H1 (cell line): ENCODE measurements at regions not wholly inside any gene's neighbourhood (a gene's known extent, or its start where the extent isn't known, plus 50 kb on each side); places are given as distances from the start of the nearest gene placed in this dataset.

ENCODE experiments used
- CTCF ChIA-PET: fragments of 300-600 bp; sonication (Branson Sonifier 250); formaldehyde crosslinking; loops from one replicate; lab custom pipeline; 2021; ENCODE audit not compliant: partially characterized antibody; lab: Charles Lee
- POLR2A ChIA-PET: fragments of 300-600 bp; sonication (Branson Sonifier 250); formaldehyde crosslinking; loops from one replicate; lab custom pipeline; 2021; ENCODE audit warnings: inconsistent platforms; ENCODE audit not compliant: partially characterized antibody; lab: Charles Lee
- DNase-seq, 2 experiments: peaks; one replicate each; pipeline versions ENCODE4 v3.0.0 to v3.0.0-alpha.2; 2010 to 2022; ENCODE audit warnings: low spot score in 2 of 2, low read depth in 1 of 2, mixed read lengths in 1 of 2
- FAIRE-seq: peaks from 2 replicates; lab custom pipeline; 2011; peaks lifted over from hg19 to GRCh38; lab: Jason Lieb, UNC
- H2AFZ ChIP-seq: 2 replicates; pipeline ENCODE4 v1.8.1; 2012; ENCODE audit warnings: low read length, inconsistent platforms
- H2AK5ac ChIP-seq: 2 replicates; pipeline ENCODE4 v1.6.1; 2013; ENCODE audit warnings: low read depth, low read length
- H2BK120ac ChIP-seq: replicated peaks from 2 replicates; pipeline ENCODE3; 2013; ENCODE audit warnings: low read depth, low read length, inconsistent platforms
- H2BK12ac ChIP-seq: 2 replicates; pipeline ENCODE4 v1.6.1; 2013; ENCODE audit warnings: low read depth, low read length
- H2BK15ac ChIP-seq: 2 replicates; pipeline ENCODE4 v1.6.1; 2013; ENCODE audit warnings: low read length
- H2BK20ac ChIP-seq: 2 replicates; pipeline ENCODE4 v1.6.1; 2013; ENCODE audit warnings: low read length
- H2BK5ac ChIP-seq: 2 replicates; pipeline ENCODE4 v1.6.1; 2013; ENCODE audit warnings: low read depth, low read length
- H3K14ac ChIP-seq: 2 replicates; pipeline ENCODE4 v1.6.1; 2013; ENCODE audit warnings: inconsistent platforms; ENCODE audit not compliant: insufficient read length
- H3K18ac ChIP-seq: 2 replicates; pipeline ENCODE4 v1.6.1; 2013; ENCODE audit warnings: low read length; ENCODE audit errors: extremely low read depth
- H3K23ac ChIP-seq: 2 replicates; pipeline ENCODE4 v1.6.1; 2013; ENCODE audit warnings: inconsistent platforms; ENCODE audit not compliant: insufficient read length
- H3K23me2 ChIP-seq: 2 replicates; pipeline ENCODE4 v1.6.1; 2013; ENCODE audit warnings: low read depth, low read length
- H3K27ac ChIP-seq: 2 replicates; pipeline ENCODE4 v1.6.1; 2011; ENCODE audit warnings: low read depth, low read length, inconsistent platforms
- H3K27me3 ChIP-seq, 4 experiments: replicated peaks in 1 of 4; 1 replicate in 1 of 4; 2 replicates in 3 of 4; pipeline versions ENCODE4 v1.6.1 to v1.8.1; 2011 to 2013; ENCODE audit warnings: low read length in 3 of 4, mild to moderate bottlenecking in 3 of 4, inconsistent platforms in 2 of 4, mixed read lengths in 2 of 4, moderate library complexity in 1 of 4; ENCODE audit not compliant: control insufficient read depth in 3 of 4, insufficient read depth in 3 of 4; ENCODE audit errors: extremely low read depth in 1 of 4
- H3K36me3 ChIP-seq, 4 experiments: 2 replicates each; pipeline versions ENCODE4 v1.6.1 to v1.8.1; 2011 to 2013; ENCODE audit warnings: mild to moderate bottlenecking in 4 of 4, low read length in 3 of 4, moderate library complexity in 2 of 4, control low read depth in 1 of 4, inconsistent platforms in 1 of 4; ENCODE audit not compliant: insufficient read depth in 4 of 4, control insufficient read depth in 2 of 4
- H3K4ac ChIP-seq: replicated peaks from 2 replicates; pipeline ENCODE3; 2013; ENCODE audit warnings: low read length, low read depth, mixed read lengths, inconsistent platforms; ENCODE audit not compliant: insufficient read length
- H3K4me1 ChIP-seq, 4 experiments: replicated peaks in 1 of 4; 1 replicate in 1 of 4; 2 replicates in 3 of 4; pipeline versions ENCODE4 v1.6.1 to v1.8.1; 2011 to 2013; ENCODE audit warnings: low read length in 3 of 4, inconsistent platforms in 2 of 4, mixed read lengths in 1 of 4; ENCODE audit not compliant: insufficient read depth in 4 of 4, control insufficient read depth in 3 of 4
- H3K4me2 ChIP-seq, 2 experiments: 2 replicates each; pipeline versions ENCODE4 v1.6.1 to v1.8.1; 2011 to 2013; ENCODE audit warnings: low read depth in 2 of 2, low read length in 2 of 2, control low read depth in 1 of 2, inconsistent platforms in 1 of 2, mild to moderate bottlenecking in 1 of 2; ENCODE audit not compliant: insufficient read depth in 1 of 2
- H3K4me3 ChIP-seq, 4 experiments: fragments of 200-600, 300-600 bp in 1 of 4; sonication (generic), shearing (Covaris generic), sonication (Bioruptor Twin) in 1 of 4; 2 replicates each; pipeline versions ENCODE4 v1.5.1 to v1.8.1; 2011 to 2016; ENCODE audit warnings: low read length in 4 of 4, low read depth in 3 of 4, control low read depth in 2 of 4, inconsistent platforms in 2 of 4, mild to moderate bottlenecking in 2 of 4, mixed read lengths in 1 of 4, moderate library complexity in 1 of 4; ENCODE audit not compliant: insufficient read depth in 2 of 4; ENCODE audit errors: extremely low read depth in 1 of 4
- H3K56ac ChIP-seq: replicated peaks from 2 replicates; pipeline ENCODE3; 2013; ENCODE audit warnings: low read depth, mild to moderate bottlenecking, mixed read lengths, low read length, inconsistent platforms; ENCODE audit not compliant: insufficient read length
- H3K79me1 ChIP-seq: 2 replicates; pipeline ENCODE4 v1.6.1; 2013; ENCODE audit warnings: low read depth, low read length, control low read depth
- H3K79me2 ChIP-seq, 2 experiments: 2 replicates each; pipeline versions ENCODE4 v1.6.1 to v1.8.1; 2012 to 2013; ENCODE audit warnings: low read length in 2 of 2, mild to moderate bottlenecking in 2 of 2, inconsistent platforms in 1 of 2; ENCODE audit not compliant: insufficient read depth in 2 of 2, control insufficient read depth in 1 of 2
- H3K9ac ChIP-seq, 4 experiments: replicated peaks in 1 of 4; 1 replicate in 1 of 4; 2 replicates in 3 of 4; pipeline versions ENCODE4 v1.6.1 to v1.8.1; 2011 to 2013; ENCODE audit warnings: low read depth in 3 of 4, low read length in 3 of 4, control low read depth in 2 of 4, mild to moderate bottlenecking in 2 of 4, moderate library complexity in 2 of 4, inconsistent platforms in 1 of 4; ENCODE audit errors: extremely low read depth in 1 of 4
- H3K9me3 ChIP-seq, 2 experiments: 2 replicates each; pipeline versions ENCODE4 v1.6.1 to v1.8.1; 2012 to 2013; ENCODE audit warnings: mild to moderate bottlenecking in 2 of 2, moderate library complexity in 2 of 2, control low read depth in 1 of 2, inconsistent platforms in 1 of 2, low read depth in 1 of 2, low read length in 1 of 2, mixed read lengths in 1 of 2; ENCODE audit not compliant: insufficient read depth in 2 of 2
- H4K20me1 ChIP-seq, 2 experiments: replicated peaks in 1 of 2; 2 replicates each; pipeline versions ENCODE3 to v1.8.1; 2011 to 2013; ENCODE audit warnings: inconsistent platforms in 2 of 2, low read length in 2 of 2, mild to moderate bottlenecking in 1 of 2; ENCODE audit not compliant: insufficient read depth in 2 of 2, control insufficient read depth in 1 of 2
- H4K5ac ChIP-seq: 2 replicates; pipeline ENCODE4 v1.6.1; 2013; ENCODE audit warnings: low read length, low read depth, mixed read lengths, inconsistent platforms; ENCODE audit not compliant: insufficient read length
- H4K8ac ChIP-seq: 2 replicates; pipeline ENCODE4 v1.8.0; 2013; ENCODE audit warnings: mild to moderate bottlenecking, moderate library complexity, low read length, inconsistent platforms; ENCODE audit not compliant: insufficient read depth; ENCODE audit errors: extremely low read depth
- H4K91ac ChIP-seq: replicated peaks from 2 replicates; pipeline ENCODE3; 2013; ENCODE audit warnings: low read length, mixed read lengths, inconsistent platforms; ENCODE audit not compliant: insufficient read length
- FOSL1 ChIP-seq: IDR thresholded peaks from 2 replicates; pipeline ENCODE4 v1.6.1; 2011; ENCODE audit warnings: mild to moderate bottlenecking, low read depth, low read length, moderate library complexity; ENCODE audit not compliant: insufficient read depth
- KDM4A ChIP-seq: IDR thresholded peaks from one replicate; pipeline ENCODE4 v1.7.1; 2012; ENCODE audit warnings: low read depth, mild to moderate bottlenecking, moderate library complexity, low read length, inconsistent platforms; ENCODE audit not compliant: severe bottlenecking
- TAF1 ChIP-seq: IDR thresholded peaks from 2 replicates; pipeline ENCODE4 v1.6.1; 2011; ENCODE audit warnings: mild to moderate bottlenecking, low read depth, low read length
- WGBS, 2 experiments: shearing (Covaris generic) in 1 of 2; methylation state at CpG; one replicate each; pipeline versions ENCODE4 v1.1.6 to v1.1.7; 2013 to 2015; ENCODE audit warnings: low lambda C conversion rate in 2 of 2, mixed read lengths in 2 of 2, inconsistent platforms in 1 of 2, low coverage in 1 of 2, missing lambda C conversion rate in 1 of 2; ENCODE audit not compliant: insufficient replicate concordance in 2 of 2, insufficient coverage in 1 of 2, insufficient read length in 1 of 2; ENCODE audit errors: extremely low coverage in 1 of 2, missing lambda C conversion rate in 1 of 2; 5-methylcytosine and 5-hydroxymethylcytosine counted together

DNA sequence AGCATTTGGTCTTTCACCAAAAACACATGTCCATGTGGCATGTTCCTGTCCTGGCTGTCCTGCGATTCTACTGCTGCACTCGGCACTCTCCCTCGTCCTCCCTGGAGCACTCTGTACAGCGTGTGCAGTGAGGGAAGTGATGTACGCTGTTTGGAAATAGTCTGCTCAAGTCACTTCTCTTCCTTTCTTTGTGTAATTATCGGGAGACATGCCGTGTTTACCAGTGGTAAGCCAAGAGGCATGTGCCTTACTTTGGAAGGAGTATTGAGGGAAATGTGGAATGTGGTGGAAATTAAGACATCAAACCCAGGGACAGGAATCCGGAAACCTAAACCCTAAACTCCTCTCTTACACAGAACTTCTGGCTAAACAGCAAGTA is 268.5 kb upstream of the FOXQ1 start:
- ChIA-PET POLR2A (no interaction called here), CTCF (no interaction called here)
- Histone ChIP-seq H3K4me3 (no peak overlapping the region), H3K4me2 (no peak overlapping the region), H2BK15ac (no peak overlapping the region), H3K14ac (no peak overlapping the region), H3K23ac (no peak overlapping the region), H2AK5ac (no peak overlapping the region), H4K5ac (no peak overlapping the region), H3K18ac (no peak overlapping the region), H3K27me3 (no peaks in the 10 kb centered on the region; a peak in 1 of 7 replicates), H2BK5ac (no peak overlapping the region), H2BK12ac (no peak overlapping the region), H3K27ac (no peak overlapping the region), H3K23me2 (no peaks in the 10 kb centered on the region), H3K9ac (no peak overlapping the region), H2BK120ac (no peak overlapping the region), H4K91ac (no peak overlapping the region), H2BK20ac (no peak overlapping the region), H3K36me3 (no peaks in the 10 kb centered on the region), H3K4me1 (no peaks in the 10 kb centered on the region), H3K79me2 (no peaks in the 10 kb centered on the region), H3K4ac (no peak overlapping the region), H3K79me1 (no peaks in the 10 kb centered on the region), H3K56ac (no peak overlapping the region), H2AFZ (no peak overlapping the region), H3K9me3 (no peaks in the 10 kb centered on the region), H4K8ac (no peak overlapping the region; the same call in 1 of the 2 replicates), H4K20me1 (no peaks in the 10 kb centered on the region)
- no peak for TF ChIP-seq TAF1
- TF ChIP-seq FOSL1: no peak
- TF ChIP-seq KDM4A: no peak
- FAIRE-seq: no peak
- no peak for DNase-seq
- 78% methylated on average over 8 of the region's 8 CpGs; no CpG with 5 or more reads in 1 of the 2 experiments for WGBS, 2 experiments
